Left kidney (tissue), 1 donor: ENCODE measurements at regions not wholly inside any gene's neighbourhood (a gene's known extent, or its start where the extent isn't known, plus 50 kb on each side); places are given as distances from the start of the nearest gene placed in this dataset.
"Not testable (repeated sequence)": the region's sequence is repeated elsewhere in the genome, so short reads cannot be mapped to it uniquely, and the experiment has no call there.

Source experiments
- DNase-seq: peaks from one replicate; pipeline ENCODE4 v3.0.0-alpha.2; 2013

DNA sequence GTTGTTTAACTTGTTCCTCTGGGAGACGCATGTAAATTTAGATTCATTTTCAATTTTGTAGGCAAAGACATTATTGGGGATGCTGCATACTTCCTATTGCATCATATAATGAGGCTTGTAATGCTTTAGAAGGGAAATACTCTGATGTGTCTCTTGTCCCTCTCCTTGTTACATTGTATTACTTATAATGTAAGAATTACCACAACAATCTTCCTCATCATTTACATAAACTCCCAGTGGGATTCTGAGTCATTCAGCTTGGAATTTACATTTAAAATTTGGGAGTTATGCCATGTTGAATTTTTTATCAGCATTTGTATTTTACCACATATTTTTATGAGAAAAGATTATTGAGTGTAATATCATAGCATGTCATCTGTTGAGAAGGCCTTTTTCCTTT lies 963.4 kb upstream of the NRXN1 start:
- no peak for DNase-seq

GRCh38 chr2:51994123-51994763 lies 962.3 kb upstream of the NRXN1 start:
- no peak for DNase-seq

- DNase-seq: no peak
These were observed 958.8 kb upstream of the NRXN1 start for GRCh38 chr2:51990684-51991083.

GRCh38 chr2:51986101-51986500 lies 954.2 kb upstream of the NRXN1 start:
- DNase-seq: no peak

- no peak for DNase-seq
These were observed 949.9 kb upstream of the NRXN1 start for GRCh38 chr2:51981783-51982182.

DNA sequence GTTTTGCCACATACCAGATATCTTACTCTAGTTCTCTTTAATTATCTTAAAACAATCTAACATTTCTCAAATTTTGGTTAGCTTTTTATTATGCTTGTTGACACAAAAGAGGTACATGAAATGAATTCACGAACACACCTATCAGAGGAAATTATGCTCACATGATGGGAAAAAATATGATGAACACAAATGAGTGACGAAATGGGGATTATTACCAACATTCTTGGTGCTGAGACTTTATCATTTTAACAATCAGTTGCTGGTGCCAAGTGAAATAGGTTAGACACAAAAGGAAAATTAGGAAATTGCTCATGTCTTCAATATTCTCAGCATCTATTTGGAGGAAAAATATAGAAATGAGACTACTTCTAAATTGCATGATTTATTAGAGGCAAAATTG lies 944.7 kb upstream of the NRXN1 start:
- no peak for DNase-seq

- DNase-seq: no peak
These were observed 939.2 kb upstream of the NRXN1 start for GRCh38 chr2:51971136-51971535.

GRCh38 chr2:51969347-51969746 lies 937.4 kb upstream of the NRXN1 start:
- no peak for DNase-seq

- DNase-seq: no peak
These were observed 929.0 kb upstream of the NRXN1 start for GRCh38 chr2:51960841-51961335.

DNA sequence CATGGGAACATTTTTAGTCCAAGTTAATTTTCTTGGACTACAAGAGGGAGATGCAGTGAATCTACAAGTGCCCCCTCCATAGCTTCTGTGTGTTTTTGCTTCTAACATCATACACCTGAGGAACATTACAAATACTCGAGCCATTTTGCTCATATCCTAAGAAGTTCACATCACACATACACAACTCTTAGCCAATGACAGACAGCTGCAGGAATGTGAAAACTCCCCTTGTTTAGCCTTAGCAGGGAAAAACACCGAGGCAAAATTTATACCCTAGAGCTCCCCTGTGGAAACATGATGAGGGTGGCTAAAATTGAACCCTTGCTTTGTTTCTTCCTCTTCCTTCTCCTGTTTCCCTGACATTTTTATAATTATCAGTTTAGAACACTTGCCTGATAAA lies 928.3 kb upstream of the NRXN1 start:
- no peak for DNase-seq

GRCh38 chr2:51959696-51960095 lies 927.8 kb upstream of the NRXN1 start:
- no peak for DNase-seq

GRCh38 chr2:51953931-51954330 lies 922.0 kb upstream of the NRXN1 start:
- DNase-seq: no peak

- no peak for DNase-seq
These were observed 889.1 kb upstream of the NRXN1 start for GRCh38 chr2:51921076-51921475.

GRCh38 chr2:51920509-51920908 lies 888.6 kb upstream of the NRXN1 start:
- DNase-seq: no peak

- no peak for DNase-seq
These were observed 887.5 kb upstream of the NRXN1 start for GRCh38 chr2:51919395-51919794.

DNA sequence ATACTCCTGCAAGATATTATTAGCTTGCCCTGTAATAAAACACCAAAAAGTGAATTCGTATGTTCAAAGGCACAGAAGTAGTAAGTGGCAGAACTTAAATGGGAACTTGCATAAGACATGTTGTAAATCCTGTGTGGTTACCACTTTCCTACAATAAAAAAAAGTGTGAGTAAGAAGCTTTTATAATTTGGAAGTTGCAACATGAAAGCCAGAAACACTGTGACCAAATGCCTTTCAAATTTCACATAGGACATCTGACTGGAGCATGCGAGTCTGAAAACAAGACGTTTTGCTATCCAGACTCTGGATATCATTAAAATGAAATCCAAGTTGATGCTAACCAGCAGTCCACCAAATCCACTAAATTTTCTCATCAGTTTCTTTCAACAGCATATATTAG lies 886.2 kb upstream of the NRXN1 start:
- DNase-seq: no peak

- DNase-seq: no peak
These were observed 871.8 kb upstream of the NRXN1 start for GRCh38 chr2:51903728-51904127.

- DNase-seq: no peak
These were observed 867.7 kb upstream of the NRXN1 start for GRCh38 chr2:51899643-51900042.

- not testable (repeated sequence) for DNase-seq
These were observed 862.7 kb upstream of the NRXN1 start for GRCh38 chr2:51894584-51894983.

- DNase-seq: no peak
These were observed 856.2 kb upstream of the NRXN1 start for GRCh38 chr2:51888120-51888519.

DNA sequence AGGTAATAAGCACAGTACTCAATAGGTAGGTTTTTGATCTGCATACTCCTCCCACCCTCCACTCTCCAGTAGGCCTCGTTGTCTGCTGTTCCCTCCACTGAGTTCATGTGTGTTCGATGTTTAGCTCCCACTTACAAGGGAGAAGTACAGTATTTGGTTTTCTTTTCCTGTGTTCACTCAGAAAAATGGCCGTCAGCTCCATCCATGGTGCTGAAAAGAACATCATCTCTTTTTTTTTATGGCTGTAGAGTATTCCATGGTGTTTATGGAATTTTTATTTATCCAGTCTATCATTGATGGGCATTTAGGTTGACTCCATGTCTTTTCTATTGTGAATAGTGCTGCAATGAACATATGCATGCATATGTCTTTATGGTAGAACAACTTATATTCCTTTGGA lies 849.7 kb upstream of the NRXN1 start:
- DNase-seq: no peak

GRCh38 chr2:51880153-51880552 lies 848.2 kb upstream of the NRXN1 start:
- no peak for DNase-seq

- no peak for DNase-seq
These were observed 834.4 kb upstream of the NRXN1 start for GRCh38 chr2:51866361-51866760.

DNA sequence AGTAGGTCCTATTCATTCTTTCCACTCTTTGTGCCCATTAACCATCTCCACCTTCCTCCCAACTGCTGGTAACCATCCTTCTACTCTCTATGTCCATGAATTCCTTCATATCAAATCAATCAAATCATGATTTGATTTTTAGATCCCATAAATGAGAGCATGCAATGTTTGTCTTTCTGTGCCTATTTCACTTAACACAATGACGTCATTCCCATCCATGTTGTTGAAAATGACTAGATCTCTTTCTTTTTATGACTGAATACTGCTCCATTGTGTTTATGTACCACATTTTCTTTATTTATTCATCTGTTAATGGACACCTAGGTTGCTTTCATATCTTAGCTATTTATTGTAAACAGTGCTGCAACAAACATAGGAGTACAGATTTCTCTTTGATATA lies 827.3 kb upstream of the NRXN1 start:
- DNase-seq: no peak

DNA sequence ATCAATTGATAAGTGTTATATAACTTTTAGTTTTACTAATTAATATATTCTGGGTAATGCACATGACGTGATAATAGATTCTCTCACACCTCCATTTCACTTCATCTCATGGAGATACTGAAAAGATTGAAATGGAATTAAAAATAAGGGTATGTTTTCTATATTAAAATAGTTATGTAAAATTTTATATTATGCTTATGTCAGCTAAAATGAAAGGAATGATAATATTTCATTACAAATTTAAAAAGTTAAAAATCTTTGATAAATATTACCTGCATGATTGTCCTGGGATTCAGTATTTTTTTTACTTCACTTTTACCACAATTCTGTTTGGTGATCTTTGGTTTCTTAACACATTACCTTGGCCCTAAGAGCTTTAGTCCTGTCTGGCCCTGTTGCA lies 823.8 kb upstream of the NRXN1 start:
- no peak for DNase-seq
